ENCODE measurements at regions not wholly inside any gene's neighbourhood (a gene's known extent, or its start where the extent isn't known, plus 50 kb on each side); places are given as distances from the start of the nearest gene placed in this dataset.

GRCh38 chr3:148453781-148454191 is 243.9 kb upstream of the AGTR1 start:
- no peaks in the 10 kb centered on the region for H3K9me3 ChIP-seq (ENCODE audit: low read length)
- H3K4me3 ChIP-seq (ENCODE audit: low read length), result no peak overlapping the region
- H4K20me1 ChIP-seq (ENCODE audit: insufficient read depth), result no peaks in the 10 kb centered on the region
- no peak overlapping the region for H2AFZ ChIP-seq (ENCODE audit: low read depth, low read length)
- no peak overlapping the region for H3K9ac ChIP-seq (ENCODE audit: low read length)
- H3F3A ChIP-seq (ENCODE audit: insufficient read depth, low read length, poor library complexity, severe bottlenecking), result no peaks in the 10 kb centered on the region
- H3K27me3 ChIP-seq (ENCODE audit: insufficient read depth, low read depth, low read length), result no peaks in the 10 kb centered on the region
- TF ChIP-seq EP300 (conservative IDR thresholded peaks at IDR 0.05; ENCODE audit: poor library complexity, severe bottlenecking), result no peak
- TF ChIP-seq MXI1 (conservative IDR thresholded peaks at IDR 0.05; ENCODE audit: poor library complexity, severe bottlenecking), result no peak
- TF ChIP-seq TAF1 (IDR thresholded peaks at IDR 0.05; ENCODE audit: low read depth), result no peak
- no peak for TF ChIP-seq SMC3 (conservative IDR thresholded peaks at IDR 0.05; ENCODE audit: poor library complexity)
- TF ChIP-seq, protein P1, sequence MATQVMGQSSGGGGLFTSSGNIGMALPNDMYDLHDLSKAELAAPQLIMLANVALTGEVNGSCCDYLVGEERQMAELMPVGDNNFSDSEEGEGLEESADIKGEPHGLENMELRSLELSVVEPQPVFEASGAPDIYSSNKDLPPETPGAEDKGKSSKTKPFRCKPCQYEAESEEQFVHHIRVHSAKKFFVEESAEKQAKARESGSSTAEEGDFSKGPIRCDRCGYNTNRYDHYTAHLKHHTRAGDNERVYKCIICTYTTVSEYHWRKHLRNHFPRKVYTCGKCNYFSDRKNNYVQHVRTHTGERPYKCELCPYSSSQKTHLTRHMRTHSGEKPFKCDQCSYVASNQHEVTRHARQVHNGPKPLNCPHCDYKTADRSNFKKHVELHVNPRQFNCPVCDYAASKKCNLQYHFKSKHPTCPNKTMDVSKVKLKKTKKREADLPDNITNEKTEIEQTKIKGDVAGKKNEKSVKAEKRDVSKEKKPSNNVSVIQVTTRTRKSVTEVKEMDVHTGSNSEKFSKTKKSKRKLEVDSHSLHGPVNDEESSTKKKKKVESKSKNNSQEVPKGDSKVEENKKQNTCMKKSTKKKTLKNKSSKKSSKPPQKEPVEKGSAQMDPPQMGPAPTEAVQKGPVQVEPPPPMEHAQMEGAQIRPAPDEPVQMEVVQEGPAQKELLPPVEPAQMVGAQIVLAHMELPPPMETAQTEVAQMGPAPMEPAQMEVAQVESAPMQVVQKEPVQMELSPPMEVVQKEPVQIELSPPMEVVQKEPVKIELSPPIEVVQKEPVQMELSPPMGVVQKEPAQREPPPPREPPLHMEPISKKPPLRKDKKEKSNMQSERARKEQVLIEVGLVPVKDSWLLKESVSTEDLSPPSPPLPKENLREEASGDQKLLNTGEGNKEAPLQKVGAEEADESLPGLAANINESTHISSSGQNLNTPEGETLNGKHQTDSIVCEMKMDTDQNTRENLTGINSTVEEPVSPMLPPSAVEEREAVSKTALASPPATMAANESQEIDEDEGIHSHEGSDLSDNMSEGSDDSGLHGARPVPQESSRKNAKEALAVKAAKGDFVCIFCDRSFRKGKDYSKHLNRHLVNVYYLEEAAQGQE (IDR thresholded peaks at IDR 0.05; ENCODE audit: borderline replicate concordance), result no peak
- TF ChIP-seq POLR2AphosphoS5 (IDR thresholded peaks at IDR 0.05), result no peak
- TF ChIP-seq RAD21 (conservative IDR thresholded peaks at IDR 0.05), result no peak
- TF ChIP-seq, protein P2, sequence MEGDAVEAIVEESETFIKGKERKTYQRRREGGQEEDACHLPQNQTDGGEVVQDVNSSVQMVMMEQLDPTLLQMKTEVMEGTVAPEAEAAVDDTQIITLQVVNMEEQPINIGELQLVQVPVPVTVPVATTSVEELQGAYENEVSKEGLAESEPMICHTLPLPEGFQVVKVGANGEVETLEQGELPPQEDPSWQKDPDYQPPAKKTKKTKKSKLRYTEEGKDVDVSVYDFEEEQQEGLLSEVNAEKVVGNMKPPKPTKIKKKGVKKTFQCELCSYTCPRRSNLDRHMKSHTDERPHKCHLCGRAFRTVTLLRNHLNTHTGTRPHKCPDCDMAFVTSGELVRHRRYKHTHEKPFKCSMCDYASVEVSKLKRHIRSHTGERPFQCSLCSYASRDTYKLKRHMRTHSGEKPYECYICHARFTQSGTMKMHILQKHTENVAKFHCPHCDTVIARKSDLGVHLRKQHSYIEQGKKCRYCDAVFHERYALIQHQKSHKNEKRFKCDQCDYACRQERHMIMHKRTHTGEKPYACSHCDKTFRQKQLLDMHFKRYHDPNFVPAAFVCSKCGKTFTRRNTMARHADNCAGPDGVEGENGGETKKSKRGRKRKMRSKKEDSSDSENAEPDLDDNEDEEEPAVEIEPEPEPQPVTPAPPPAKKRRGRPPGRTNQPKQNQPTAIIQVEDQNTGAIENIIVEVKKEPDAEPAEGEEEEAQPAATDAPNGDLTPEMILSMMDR (IDR thresholded peaks at IDR 0.05; ENCODE audit: poor library complexity, severe bottlenecking), result no peak
- no peak for TF ChIP-seq EZH2 (IDR thresholded peaks at IDR 0.05; ENCODE audit: borderline replicate concordance, insufficient read depth, low read length, poor library complexity, severe bottlenecking)
- no peak overlapping the region for H3K27ac ChIP-seq (ENCODE audit: low read length)
- no peaks in the 10 kb centered on the region for H3K36me3 ChIP-seq (ENCODE audit: insufficient read depth, low read length)
- H3K79me2 ChIP-seq (replicated peaks; ENCODE audit: insufficient read depth, low read length), result no peaks in the 10 kb centered on the region
- no peak overlapping the region for H3K4me2 ChIP-seq (ENCODE audit: low read length)
- no peaks in the 10 kb centered on the region for H3K9me2 ChIP-seq (ENCODE audit: insufficient read depth, low read length)

DNA sequence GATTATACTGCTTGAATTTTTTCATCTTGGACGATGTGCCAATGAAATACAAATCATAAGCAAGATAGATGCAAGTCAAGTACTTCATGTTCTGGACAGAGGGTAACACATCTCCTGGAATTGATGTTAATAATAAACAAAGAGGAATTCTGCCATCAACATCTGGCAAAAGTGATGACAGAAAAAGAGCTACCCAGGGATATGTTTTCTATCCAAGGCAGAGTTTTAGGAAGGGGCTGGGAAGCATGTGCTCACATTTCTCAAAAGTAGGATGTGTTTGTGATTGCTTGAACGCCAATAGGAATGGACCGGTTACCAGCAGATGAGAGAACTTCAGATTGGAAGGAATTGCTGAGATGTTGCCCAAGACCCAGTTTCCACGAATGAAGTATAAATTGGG is 242.6 kb upstream of the AGTR1 start:
- Histone ChIP-seq H4K20me1 (ENCODE audit: insufficient read depth) (no peaks in the 10 kb centered on the region), H3K36me3 (ENCODE audit: insufficient read depth, low read length) (no peaks in the 10 kb centered on the region), H3K79me2 (replicated peaks; ENCODE audit: insufficient read depth, low read length) (no peaks in the 10 kb centered on the region), H3K27ac (ENCODE audit: low read length) (no peak overlapping the region), H3K27me3 (ENCODE audit: insufficient read depth, low read depth, low read length) (no peaks in the 10 kb centered on the region), H3K9me2 (ENCODE audit: insufficient read depth, low read length) (no peaks in the 10 kb centered on the region), H2AFZ (ENCODE audit: low read depth, low read length) (no peak overlapping the region), H3F3A (ENCODE audit: insufficient read depth, low read length, poor library complexity, severe bottlenecking) (no peaks in the 10 kb centered on the region), H3K9ac (ENCODE audit: low read length) (no peak overlapping the region), H3K4me2 (ENCODE audit: low read length) (no peak overlapping the region), H3K4me3 (ENCODE audit: low read length) (no peak overlapping the region), H3K9me3 (ENCODE audit: low read length) (no peaks in the 10 kb centered on the region)
- TF ChIP-seq, protein P1 (IDR thresholded peaks at IDR 0.05; ENCODE audit: borderline replicate concordance), result no peak
- TF ChIP-seq TAF1 (IDR thresholded peaks at IDR 0.05; ENCODE audit: low read depth), result no peak
- TF ChIP-seq MXI1 (conservative IDR thresholded peaks at IDR 0.05; ENCODE audit: poor library complexity, severe bottlenecking), result no peak
- no peak for TF ChIP-seq RAD21 (conservative IDR thresholded peaks at IDR 0.05)
